Stimulated activated naive CD8-positive, alpha-beta T cell treated with anti-CD3 and anti-CD28 coated beads, Interleukin-15, Interleukin-2, amounts not matched to agents 100 U/mL and 50 U/mL, for 24 hours (primary cell): ENCODE measurements at regions not wholly inside any gene's neighbourhood (a gene's known extent, or its start where the extent isn't known, plus 50 kb on each side); places are given as distances from the start of the nearest gene placed in this dataset.
"Not testable (repeated sequence)": the region's sequence is repeated elsewhere in the genome, so short reads cannot be mapped to it uniquely, and the experiment has no call there.

ENCODE experiments used
- ATAC-seq: fragments of 150-1000 bp; cut with Tn5 transposase; one replicate; pipeline ENCODE4 v1.10.0; 2021
- DNase-seq: peaks from one replicate; pipeline ENCODE4 v3.0.0; 2021

DNA sequence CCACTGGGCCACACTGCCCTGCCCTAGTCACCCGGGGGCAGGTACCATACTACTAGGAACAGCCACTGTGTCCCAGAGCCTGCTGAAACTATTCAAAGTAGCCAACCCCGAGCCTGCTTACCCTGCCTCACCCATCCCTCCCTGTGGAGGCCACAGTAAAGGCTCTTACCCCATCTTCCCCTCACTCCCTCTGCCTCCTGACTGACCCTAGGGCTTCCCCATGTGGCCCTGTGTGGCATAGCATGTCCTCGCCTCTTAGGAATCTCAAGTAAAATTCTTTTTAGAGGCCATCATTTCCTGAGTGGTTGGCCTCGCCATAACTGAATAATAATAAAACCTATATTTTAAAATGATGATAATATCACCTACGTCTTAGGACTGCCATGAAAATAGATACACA is 112.2 kb upstream of the SLC6A11 start:
- DNase-seq (no peak), ATAC-seq (no peak)

DNA sequence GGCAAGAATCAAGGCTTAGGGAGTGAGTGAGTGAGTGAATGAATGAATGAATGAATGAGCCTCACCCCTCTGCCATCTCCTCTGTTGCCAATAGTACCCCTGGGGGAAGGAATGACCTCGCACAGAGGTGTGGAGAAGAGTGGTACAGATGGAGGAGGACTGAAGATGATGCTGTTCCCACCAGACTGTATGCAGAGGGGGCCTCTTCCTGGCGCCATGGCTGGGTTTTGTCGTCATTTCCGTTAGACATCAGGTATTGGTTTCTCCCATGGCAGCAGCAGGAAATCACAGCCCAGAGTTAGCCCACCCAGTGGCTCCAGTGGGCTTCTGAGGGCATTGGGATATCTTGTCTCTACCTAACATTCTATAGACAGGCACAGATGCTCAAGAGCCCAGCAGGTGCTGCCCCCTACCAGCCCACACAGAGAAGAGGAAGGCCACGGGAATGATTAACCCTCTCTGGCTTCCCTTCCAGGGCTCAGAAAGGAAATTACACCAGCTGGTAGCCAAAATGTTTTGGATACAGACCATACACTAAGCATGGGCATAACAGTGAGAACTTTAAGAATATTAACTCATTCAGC is 109.8 kb upstream of the SLC6A11 start:
- ATAC-seq: no peak
- DNase-seq: no peak

GRCh38 chr3:10706740-10707399 is 109.2 kb upstream of the SLC6A11 start:
- DNase-seq (no peak), ATAC-seq (no peak)

DNA sequence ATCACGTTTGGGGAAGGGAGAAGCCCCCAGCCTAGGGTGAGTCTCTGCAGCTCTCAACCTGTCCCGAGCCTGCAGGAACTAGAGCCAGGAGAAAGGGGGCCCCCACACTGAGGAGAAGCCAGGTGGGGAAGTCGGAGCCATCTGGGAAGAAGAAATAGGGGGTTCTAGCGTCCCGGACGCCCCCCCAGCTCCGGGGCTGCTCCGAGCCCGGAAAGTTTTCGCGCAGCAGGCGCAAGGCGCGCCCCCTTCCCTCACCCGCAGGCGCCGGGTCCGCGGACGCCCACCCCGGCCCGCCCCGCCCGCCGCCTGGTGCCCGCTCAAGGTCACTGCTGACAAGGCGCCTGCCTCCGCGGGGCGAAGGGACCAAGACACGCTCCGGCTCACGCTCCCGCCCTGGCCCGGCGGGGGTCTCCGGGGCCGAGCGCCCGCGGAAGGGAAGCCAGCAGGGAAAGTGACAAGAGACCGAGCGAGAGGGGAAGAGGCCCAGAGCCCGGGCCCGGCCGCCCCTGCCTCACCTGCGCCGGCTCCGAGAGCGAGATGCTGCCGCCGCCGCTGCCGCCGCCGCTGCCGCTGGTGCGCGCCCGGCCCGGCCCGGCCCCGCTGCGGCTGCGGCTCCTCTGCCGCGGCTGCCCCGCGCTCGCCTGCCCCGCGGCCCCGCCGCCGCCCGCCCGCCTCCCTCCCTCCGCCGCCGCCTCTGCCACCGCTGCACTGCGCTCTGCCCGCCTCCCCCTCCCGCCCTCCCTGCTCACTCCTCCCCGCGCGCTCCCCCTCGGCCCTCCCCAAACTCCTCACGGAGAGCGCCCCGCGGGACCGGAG is 108.4 kb upstream of the SLC6A11 start:
- no peak for ATAC-seq
- DNase-seq: peak; percentile 6

DNA sequence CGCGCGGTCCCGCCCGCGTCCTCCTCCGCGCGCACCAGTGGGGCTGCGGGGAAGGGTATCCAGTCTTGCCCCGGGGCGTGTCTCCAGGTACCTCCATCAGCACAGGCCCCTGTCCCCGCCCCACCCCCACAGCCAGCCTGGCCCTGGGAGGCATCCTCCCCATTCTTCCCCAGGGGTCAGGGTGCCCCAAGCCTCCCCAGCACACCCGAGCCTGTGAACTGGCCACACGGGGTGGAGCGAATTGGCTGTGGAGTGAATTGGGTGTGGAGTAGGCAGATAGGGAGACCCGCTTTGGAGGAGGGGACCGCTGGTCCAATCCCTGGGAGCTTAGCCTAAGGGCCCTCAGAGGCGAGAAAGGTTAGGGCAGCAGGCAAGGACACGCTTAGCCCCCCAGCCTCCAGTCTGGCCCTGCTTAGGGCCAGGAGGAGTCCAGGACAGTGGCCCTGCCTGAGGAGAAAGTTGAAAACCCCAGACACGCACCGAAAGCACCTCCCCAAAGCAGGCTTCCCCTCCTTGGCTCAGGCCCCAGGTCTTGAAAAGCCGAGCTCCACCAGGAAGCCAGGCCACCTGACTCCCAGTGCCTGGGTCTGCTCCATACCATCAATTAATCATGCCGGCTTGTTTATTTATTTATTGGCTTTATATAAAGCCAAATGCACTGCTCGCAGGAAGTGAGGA is 107.7 kb upstream of the SLC6A11 start:
- no peak for ATAC-seq
- DNase-seq: no peak

- no peak for ATAC-seq
These were observed 106.8 kb upstream of the SLC6A11 start for GRCh38 chr3:10709110-10709781.

DNA sequence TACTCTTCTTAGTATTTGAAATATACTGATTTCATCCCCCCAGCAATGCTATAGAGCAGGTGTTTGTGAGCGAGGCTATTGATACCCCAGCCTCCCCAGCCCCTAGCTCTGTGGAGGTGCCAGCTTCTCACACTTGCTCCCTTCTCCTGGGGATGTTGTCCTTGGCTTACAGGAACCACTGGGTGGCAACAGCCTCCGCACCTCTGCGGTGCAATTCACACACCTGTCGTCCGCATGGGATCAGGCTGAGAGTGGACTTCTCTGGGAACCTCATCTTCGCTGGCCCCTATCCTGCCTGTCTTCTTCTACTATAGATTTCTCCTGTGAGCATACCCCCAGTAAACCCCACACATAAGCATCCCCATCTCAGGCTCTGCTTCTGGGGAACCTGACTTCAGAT is 103.9 kb upstream of the SLC6A11 start:
- DNase-seq (no peak), ATAC-seq (no peak)

More at GRCh38 chr3:10709110-10709781, 106.8 kb upstream of the SLC6A11 start:
- DNase-seq: no peak

DNA sequence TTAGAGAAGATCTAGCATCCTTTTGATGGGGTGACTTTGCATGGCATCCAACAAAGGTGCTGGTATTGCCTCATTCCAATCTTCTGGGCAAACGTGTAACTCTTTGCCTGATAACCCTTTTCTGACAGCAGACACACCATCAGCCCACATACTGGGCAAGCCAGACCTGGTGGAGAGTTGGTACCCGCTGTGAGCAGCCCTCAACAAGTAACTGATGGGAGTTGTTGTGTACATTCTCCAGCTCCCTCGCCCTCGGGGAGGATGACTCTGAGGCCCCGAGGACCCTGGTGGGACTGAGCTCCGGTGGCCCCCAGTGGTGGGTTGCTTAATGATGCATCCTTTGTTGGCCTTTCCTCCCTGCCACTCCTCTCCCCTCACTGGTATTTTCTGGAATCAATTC is 102.4 kb upstream of the SLC6A11 start:
- DNase-seq: no peak
- no peak for ATAC-seq

- DNase-seq (no peak), ATAC-seq (no peak)
These were observed 100.1 kb upstream of the SLC6A11 start for GRCh38 chr3:10715886-10716285.

- ATAC-seq (no peak), DNase-seq (no peak)
These were observed 99.1 kb upstream of the SLC6A11 start for GRCh38 chr3:10716964-10717363.

- no peak for DNase-seq
- ATAC-seq: no peak
These were observed 98.3 kb upstream of the SLC6A11 start for GRCh38 chr3:10717756-10718155.

DNA sequence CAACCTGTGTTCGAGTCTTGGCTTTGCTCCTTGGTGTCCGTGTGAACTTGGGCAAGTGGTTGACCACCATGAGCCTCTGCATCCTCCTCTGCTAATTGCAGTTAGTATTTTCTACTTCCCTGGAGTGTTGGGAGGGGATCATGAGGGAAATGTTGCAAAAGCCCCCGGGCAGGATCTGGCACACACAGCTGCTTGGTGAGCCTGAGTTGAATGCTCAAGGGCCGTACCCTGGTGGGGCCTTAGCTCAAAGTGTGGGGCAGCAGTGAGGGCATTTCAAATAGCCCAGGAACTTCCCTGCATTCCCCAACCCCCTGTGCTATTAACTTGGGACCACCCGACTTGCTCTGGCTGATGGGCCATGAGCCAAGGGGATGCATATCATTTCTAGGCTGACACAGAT is 94.9 kb upstream of the SLC6A11 start:
- no peak for DNase-seq
- ATAC-seq: no peak

DNA sequence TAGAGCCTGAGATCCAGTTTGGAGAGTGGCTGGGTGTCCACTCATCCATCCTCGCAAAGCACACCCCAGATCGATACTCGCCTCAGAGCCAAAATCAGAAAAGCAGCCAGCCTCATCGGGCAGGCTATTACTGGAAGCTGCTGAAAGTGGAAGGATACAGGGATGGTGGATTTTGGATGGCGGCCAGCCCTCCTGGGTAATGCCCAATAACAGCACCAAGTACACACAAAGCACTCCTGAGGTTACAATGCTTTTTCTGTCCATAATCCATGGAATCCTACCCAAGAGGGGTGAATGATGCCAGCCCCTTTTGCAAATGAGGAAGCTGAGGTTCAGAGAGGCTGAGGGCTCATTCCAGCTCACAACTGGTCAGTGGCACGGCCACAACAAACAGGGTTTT is 93.1 kb upstream of the SLC6A11 start:
- no peak for ATAC-seq
- no peak for DNase-seq

DNA sequence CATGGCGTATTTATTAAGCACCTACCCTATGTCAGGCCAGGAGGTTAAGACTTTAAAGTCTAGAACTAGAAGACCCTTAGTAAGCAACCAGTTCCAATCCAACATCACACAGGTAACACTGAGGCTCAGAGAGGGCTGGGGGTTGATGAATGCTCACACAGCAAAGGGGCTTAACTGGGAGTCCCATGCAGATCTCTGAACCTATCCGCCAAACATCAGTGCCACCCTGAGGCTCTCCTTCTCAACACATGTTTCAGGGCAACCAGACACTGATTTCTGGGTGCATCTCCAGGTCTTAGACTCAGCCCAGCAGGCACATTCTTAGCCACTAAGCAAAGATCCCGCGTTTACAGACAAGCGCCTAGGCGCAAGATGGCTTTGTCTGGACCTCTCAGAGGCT is 92.0 kb upstream of the SLC6A11 start:
- no peak for DNase-seq

DNA sequence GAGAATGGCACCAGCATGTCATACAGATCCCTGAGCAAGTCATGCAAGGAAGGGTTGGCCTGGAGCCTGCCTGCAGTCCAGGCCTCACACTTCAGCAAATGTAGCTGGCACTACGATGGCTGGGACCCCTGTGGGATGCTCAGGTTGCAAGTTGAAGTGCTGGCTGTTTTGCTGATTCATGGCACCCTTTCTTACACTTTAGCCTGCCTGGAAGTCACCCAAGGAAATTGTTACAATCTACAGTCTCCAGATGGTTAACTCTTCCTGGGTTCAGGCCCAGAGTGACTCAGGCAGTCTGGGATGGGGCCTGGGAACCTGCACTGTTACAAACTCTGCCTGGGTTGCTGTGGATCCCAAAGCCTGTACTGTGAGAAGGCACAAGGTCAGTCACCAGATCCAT is 91.0 kb upstream of the SLC6A11 start:
- ATAC-seq: no peak
- no peak for DNase-seq

More for the DNA sequence above, 92.0 kb upstream of the SLC6A11 start:
- no peak for ATAC-seq

- DNase-seq: no peak
- no peak for ATAC-seq
These were observed 90.2 kb upstream of the SLC6A11 start for GRCh38 chr3:10725846-10726245.

DNA sequence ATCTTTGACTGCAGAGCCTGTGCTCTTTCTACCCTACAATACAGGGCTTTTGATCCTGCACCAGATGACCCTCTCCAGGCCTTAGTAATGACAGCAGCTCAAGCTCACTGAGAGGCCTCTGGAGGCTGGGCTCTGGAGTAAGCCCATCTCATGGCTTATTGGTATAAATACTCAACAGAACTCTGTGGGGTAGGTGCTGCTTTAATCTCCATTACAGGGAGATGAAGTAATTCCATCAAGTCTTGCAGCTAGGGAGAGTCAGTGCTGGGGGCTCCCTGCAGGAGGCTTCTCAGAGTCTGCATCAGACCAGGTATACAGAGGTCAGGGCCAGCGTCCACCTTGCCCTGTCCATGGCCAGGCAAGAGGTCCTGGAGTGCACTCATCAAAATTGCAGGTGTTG is 89.2 kb upstream of the SLC6A11 start:
- DNase-seq: no peak

DNA sequence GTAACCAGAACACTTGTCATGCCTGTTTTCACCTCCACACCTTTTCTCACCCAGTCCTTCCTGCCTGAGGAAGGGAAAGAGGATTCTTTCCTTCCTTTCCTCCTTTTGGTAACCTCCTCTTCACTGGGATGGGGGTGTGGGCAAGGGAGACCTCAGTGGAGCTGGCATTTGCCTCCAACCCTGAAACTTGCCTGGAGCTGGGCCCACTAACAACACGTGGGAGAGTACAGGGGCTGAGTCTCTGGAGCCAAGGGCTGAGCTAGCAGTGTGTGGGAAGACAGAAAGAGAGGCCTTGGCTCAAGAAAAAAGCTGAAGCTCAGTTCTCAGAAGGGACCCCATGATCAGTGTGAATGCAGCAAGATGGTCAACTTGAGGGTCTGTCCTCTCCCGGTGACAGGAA is 86.6 kb upstream of the SLC6A11 start:
- DNase-seq (no peak), ATAC-seq (no peak)

More for the DNA sequence above, 89.2 kb upstream of the SLC6A11 start:
- ATAC-seq: no peak

DNA sequence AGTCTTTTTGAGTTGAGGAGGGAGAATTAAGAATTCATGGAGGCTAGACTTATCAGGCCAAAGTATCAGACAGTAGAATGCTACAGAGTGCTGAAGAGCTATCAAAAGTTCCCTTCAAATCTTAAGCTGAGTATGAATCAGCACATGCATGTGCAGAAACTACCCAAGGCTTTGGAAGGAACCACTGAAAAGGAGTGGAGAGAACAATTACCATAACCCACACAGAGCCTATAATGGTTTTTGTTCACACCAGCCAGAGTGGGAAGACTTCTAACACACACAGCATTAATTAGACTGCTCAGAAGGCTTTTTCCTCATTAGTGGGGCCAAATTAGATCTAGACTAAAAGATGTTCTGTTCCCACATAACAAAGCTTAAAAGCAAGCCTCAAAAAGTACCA is 83.7 kb upstream of the SLC6A11 start:
- DNase-seq: no peak
- no peak for ATAC-seq

DNA sequence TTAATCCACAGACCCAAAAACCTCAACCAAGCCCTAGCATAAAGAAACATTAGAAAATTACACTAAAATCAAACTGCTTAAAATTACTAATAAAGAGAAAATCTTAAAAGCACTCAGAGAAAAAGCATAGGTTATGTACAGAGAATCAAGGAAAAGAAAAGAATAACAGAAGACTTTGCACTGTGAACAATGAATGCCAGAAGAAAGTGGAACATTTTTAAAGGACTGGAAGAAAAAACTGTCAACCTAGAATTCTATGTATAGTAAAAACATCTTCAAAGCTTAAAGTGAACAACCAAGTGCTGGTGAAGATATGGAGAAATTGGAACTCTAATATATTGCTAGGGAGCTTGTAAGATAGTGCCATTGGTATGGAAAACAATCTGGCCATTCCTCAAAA is 82.7 kb upstream of the SLC6A11 start:
- ATAC-seq (no peak), DNase-seq (no peak)

GRCh38 chr3:10736444-10736843 is 79.6 kb upstream of the SLC6A11 start:
- DNase-seq, ATAC-seq: not testable (repeated sequence)

DNA sequence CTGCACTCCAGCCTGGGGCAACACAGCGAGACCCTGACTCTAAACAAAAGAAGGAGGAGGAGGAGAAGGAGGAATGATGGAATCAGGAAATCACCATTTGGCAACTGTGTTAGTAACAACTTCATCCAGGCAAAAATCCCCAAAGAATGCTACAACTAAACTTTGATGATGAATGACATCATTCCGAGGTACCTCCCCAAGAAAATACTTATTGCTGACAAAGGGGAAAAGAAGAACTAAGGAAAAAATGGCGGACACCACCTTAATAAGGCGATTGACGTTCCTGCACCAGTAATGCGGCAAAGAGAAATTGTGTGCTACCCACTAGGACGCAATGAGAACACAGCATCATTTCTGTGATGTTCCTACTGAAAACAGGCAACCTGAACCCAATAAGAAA is 78.2 kb upstream of the SLC6A11 start:
- DNase-seq: no peak
- no peak for ATAC-seq
